Bronchial epithelial cell (primary cell): ENCODE measurements at regions not wholly inside any gene's neighbourhood (a gene's known extent, or its start where the extent isn't known, plus 50 kb on each side); places are given as distances from the start of the nearest gene placed in this dataset.

ENCODE experiments used
- DNase-seq: peaks from one replicate; pipeline ENCODE4 v3.0.0-alpha.2; 2010; ENCODE audit warnings: low read depth
- FAIRE-seq: peaks from 2 replicates; lab custom pipeline; 2011; peaks lifted over from hg19 to GRCh38; lab: Jason Lieb, UNC
- H3K27me3 ChIP-seq: 2 replicates; pipeline ENCODE4 v1.5.1; 2011; ENCODE audit warnings: low read length; ENCODE audit not compliant: control insufficient read depth, insufficient read depth
- H3K36me3 ChIP-seq: 2 replicates; pipeline ENCODE4 v1.5.1; 2011; ENCODE audit warnings: low read length; ENCODE audit not compliant: control insufficient read depth, insufficient read depth
- H3K4me3 ChIP-seq: 2 replicates; pipeline ENCODE4 v1.5.1; 2011; ENCODE audit warnings: mild to moderate bottlenecking, low read depth, low read length, control low read depth
- TF ChIP-seq, protein P1 (sequence below): IDR thresholded peaks from 2 replicates; pipeline ENCODE4 v1.5.1; 2011; ENCODE audit warnings: mild to moderate bottlenecking, moderate library complexity, low read length, control low read depth, inconsistent platforms; ENCODE audit not compliant: insufficient read depth, severe bottlenecking

DNA sequence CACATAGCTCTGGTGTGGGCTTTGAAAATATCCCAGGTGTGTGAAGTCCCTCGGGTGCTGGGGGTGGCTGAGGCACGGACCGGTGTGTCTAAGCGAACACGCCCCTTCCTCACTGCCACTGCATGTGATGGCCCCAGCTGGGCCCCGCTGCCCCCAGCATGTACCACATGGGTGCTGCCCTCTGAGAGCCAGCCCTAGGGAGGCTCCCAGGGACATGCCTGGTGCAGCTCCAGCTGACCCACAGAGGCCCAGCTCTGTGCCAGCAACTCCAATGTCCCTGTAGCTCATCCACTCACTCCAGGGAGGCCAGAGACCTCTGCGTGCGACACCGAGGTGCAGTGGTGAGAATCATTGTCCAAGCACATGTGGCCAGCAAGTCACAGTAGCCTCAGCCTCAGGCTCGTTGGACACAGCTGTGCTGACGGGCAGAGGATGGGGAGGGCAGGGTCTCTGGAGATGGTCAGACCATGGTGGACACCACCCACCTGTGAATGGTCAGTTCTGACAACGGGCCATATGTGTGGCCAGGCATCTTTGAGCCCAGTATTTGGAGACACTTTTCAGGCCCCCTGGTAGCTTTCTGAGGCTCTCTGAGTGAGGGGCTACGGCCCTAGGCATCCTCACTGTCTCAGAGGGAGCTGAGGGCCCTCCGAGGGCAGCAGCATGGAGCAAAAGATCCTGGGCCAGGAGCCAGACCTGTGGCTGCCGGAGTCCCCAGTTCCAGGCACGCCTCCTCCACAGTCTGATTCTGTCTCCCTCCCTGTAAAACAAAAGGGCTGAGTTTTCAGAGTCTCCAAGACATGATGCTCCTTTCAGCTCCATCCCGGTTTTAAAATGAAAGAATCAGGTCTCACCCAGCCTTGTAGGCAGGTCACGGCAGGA is 220.7 kb downstream of the NDUFA10 start:
- H3K27me3 ChIP-seq: no peaks in the 10 kb centered on the region

DNA sequence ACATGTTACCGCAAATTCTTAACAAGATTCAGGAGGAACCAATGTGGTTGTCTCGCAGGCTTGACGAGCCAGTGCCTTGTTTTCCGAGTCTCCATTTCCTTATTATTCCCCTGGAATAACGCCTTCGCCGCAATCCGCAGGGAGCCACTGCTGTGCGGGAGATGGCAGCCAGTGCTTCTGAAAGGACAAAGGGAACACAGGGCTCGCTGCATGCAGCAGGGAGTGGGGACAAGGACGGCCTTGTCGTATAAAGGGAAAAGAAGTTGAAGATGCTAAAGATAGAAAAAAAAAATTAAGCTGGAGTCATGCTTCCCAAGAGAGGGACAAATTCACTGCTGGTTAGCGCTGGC is 221.4 kb downstream of the NDUFA10 start:
- Histone ChIP-seq H3K4me3 (no peak overlapping the region), H3K27me3 (no peaks in the 10 kb centered on the region), H3K36me3 (no peaks in the 10 kb centered on the region)
- DNase-seq (no peak), FAIRE-seq (no peak)
- TF ChIP-seq, protein P1, sequence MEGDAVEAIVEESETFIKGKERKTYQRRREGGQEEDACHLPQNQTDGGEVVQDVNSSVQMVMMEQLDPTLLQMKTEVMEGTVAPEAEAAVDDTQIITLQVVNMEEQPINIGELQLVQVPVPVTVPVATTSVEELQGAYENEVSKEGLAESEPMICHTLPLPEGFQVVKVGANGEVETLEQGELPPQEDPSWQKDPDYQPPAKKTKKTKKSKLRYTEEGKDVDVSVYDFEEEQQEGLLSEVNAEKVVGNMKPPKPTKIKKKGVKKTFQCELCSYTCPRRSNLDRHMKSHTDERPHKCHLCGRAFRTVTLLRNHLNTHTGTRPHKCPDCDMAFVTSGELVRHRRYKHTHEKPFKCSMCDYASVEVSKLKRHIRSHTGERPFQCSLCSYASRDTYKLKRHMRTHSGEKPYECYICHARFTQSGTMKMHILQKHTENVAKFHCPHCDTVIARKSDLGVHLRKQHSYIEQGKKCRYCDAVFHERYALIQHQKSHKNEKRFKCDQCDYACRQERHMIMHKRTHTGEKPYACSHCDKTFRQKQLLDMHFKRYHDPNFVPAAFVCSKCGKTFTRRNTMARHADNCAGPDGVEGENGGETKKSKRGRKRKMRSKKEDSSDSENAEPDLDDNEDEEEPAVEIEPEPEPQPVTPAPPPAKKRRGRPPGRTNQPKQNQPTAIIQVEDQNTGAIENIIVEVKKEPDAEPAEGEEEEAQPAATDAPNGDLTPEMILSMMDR: no peak

More for the DNA sequence above, 220.7 kb downstream of the NDUFA10 start:
- Histone ChIP-seq H3K36me3 (no peaks in the 10 kb centered on the region), H3K4me3 (no peak overlapping the region)
- TF ChIP-seq, protein P1: no peak
- DNase-seq: no peak
- no peak for FAIRE-seq

DNA sequence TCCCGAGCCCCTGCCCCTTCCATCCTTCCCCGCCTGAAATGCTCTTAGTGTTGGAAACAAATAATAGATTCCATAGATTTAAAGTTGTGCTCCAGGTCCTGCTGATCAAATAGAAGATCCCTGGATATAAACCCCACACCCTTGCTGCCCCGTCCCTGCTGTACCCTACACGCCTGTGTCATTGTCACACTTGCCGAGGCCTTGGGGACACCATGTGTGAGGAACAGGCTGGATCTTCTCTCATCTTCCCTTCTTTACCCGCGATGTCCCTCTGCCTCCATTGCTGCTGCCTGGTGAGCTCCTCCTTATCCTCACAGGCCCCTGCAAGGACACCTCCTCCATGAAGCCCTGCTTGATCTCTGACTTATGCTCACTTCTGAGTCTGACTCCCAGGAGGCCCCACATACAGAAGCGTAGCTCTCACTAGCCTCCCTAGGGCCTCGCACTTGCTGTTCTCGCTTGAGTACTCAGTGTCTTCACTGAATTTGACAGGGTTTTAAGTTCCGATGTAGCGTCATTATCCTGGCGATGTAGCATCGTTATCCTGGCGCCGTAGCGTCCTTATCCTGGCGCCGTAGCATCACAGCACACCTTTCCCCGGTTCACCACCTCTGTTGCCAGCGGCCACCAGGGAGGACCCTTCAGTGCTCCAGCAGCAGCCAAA is 221.9 kb downstream of the NDUFA10 start:
- no peak overlapping the region for H3K4me3 ChIP-seq
- TF ChIP-seq, protein P1: no peak
- no peaks in the 10 kb centered on the region for H3K27me3 ChIP-seq
- no peaks in the 10 kb centered on the region for H3K36me3 ChIP-seq
- DNase-seq (no peak), FAIRE-seq (no peak)

DNA sequence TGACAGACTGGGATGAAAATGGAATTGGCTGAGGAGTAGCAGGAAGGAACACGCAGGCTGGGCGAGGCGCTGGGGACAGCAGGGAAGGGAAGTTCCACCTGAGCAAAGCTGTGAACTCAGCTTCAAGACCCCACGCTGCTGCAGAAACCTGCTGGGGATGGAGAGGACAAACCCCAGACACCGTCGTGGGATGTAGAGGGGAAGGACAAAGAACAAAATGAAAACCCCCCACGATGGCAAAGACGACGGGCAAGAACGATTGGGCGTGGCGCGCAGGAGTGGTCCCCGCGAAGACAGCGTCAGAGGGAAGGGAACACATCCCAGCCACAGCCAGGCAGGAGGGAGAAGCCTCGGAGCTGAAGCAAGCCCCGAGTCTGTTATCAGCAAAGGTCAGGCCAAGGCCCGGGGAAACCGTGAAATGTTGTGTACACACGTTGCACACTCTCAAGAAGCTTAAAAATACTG is 222.9 kb downstream of the NDUFA10 start:
- TF ChIP-seq, protein P1: no peak
- no peaks in the 10 kb centered on the region for H3K27me3 ChIP-seq
- DNase-seq (no peak), FAIRE-seq (no peak)
- H3K4me3 ChIP-seq: no peak overlapping the region
- H3K36me3 ChIP-seq: no peaks in the 10 kb centered on the region

DNA sequence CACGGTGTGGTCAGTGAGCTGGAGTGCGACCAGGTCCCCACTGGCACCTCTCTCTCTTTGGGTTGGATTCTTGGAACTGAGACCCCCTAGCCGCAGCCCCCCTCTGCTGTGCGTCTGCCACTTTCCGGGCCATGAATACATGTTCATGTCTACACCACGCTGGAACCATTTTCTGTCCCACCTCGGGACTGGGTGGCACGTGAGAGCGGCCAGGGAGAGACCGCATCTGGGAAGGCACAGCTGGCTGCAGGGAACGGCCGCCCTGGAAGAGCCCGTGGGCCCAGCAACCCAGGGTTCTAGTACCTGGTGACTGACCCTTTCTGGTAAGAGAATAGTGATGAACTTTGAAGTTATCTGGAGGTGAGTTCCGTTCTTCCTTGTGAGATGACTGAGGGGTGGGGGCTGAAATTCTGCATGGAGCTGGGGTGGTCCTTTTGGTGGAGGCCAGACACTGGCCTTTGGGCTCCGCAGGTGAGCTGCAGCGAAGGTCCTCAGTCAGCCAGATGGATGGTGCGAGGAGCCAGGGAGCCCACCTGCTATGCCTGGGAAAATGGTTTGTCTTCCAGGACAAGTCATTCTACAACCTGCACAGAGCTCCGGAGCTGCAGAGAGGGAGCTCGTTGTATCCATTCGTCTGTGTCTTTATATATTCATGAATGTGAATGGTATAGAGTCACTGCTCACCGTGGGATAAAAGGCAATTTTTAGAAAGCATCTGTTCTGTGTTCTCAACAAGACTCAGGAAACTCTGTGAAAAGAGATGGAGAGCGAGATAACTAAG is 223.5 kb downstream of the NDUFA10 start:
- FAIRE-seq (no peak), DNase-seq (no peak)
- Histone ChIP-seq H3K36me3 (no peaks in the 10 kb centered on the region), H3K27me3 (no peaks in the 10 kb centered on the region), H3K4me3 (no peak overlapping the region)
- TF ChIP-seq, protein P1: no peak
